Glomerular endothelial cell (primary cell): ENCODE measurements at regions not wholly inside any gene's neighbourhood (a gene's known extent, or its start where the extent isn't known, plus 50 kb on each side); places are given as distances from the start of the nearest gene placed in this dataset.

ENCODE experiments used
- DNase-seq: peaks from one replicate; pipeline ENCODE4 v3.0.0-alpha.2; 2011; ENCODE audit warnings: low read depth, low spot score; ENCODE audit errors: extremely low read depth

GRCh38 chr1:229217716-229218115 lies 53.2 kb upstream of the RAB4A start:
- DNase-seq = no peak

DNA sequence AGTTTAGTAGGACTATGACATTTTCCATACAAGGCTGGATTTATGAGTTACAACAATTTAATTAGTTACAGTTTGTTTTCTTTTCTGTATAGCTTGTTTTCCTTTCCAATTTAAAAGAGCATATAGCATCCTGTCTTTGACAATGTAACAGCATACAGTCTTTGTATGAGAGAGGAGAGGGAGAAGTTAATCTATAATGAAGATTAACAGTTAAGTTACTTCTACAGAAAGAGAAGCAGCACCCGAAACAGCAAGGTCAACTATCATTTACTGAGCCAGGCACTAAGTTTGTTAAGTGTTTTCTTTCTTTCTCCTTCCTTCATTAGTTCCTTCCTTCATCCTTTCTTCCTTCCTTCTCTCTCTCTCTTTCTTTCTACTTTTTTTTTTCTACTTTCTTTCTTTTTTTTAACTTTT lies 52.3 kb upstream of the RAB4A start:
- no peak for DNase-seq

DNA sequence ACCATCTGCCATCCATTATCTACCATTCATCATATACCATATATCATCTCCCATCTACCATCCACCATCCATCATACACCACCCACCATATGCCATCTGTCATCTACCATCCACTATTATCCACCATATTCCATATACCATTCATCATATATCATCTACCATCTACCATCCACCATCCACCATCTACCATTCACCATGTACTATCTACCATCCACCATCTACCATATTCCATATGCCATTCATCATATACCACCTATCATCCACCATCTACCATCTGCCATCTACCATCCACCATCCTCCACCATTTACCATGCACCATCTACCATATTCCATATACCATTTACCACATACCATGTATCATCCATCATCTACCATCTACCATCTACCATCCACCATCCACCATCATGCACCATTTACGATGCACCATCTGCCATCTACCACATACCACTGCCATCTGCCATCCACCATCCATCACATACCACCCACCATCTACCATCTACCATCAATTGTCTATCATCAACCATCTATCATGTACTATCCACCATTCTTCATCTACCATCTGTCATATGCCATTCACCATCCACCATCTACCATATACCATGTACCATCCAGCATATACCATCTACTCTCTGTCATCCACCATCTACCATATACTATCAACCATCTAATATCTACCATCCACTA lies 50.6 kb upstream of the RAB4A start:
- DNase-seq = no peak

DNA sequence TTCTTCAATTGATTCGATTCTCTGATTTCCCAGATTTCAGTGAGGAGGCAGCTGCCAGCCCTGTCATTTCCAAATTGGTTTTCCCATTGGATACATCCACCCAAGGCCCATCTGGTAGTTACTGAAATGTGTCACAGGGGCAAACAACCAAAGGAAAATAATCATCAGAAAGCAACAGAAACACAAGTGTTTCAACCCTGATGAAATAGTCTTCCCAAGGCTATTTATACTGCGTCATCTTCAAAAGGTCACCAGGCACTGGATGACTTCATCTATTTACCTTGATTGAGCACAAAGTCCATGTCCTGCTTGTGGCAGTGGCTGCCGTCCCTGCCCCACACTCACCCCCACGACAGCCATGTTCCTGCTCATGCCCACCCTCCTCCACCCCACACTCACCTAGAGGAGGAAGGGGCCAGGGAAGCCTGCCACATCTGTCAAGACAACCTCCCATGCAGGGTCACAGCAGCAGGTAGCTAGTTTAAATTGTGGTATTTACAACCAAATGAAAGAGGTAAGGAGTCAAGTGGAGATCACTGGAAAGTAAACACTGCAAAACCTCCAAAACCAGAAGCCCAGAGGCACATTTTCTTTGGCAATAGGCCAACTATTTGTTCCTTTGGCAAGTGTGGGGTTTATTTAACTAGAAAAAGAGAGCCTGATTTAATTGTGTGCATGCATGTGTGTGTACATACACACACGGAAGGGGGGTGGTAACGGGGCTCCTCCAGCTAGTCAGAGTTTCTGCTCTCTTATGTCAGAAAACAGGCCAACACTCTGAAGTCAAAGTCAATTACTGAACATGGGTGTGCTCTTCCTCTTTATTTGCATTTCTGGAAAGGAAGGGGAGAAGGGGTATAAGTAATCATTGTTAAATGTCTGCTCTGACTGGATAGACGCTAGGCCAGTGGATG lies 49.5 kb upstream of the RAB4A start:
- no peak for DNase-seq
